GM23338 (cell line): ENCODE measurements at regions not wholly inside any gene's neighbourhood (a gene's known extent, or its start where the extent isn't known, plus 50 kb on each side); places are given as distances from the start of the nearest gene placed in this dataset.

Source experiments
- ATAC-seq: fragments of 200-7000 bp; cut with Tn5 transposase; 3 replicates; pipeline ENCODE4 v1.9.1; 2020
- DNase-seq: peaks from one replicate; pipeline ENCODE4 v3.0.0-alpha.2; 2015; ENCODE audit warnings: low spot score
- H2AFZ ChIP-seq: fragments of 200-600 bp; sonication (generic); 2 replicates; pipeline ENCODE4 v1.8.0; 2016; ENCODE audit warnings: antibody characterized with exemption, mild to moderate bottlenecking, moderate library complexity
- H3F3A ChIP-seq: fragments of 200-600 bp; sonication (generic); replicated peaks from 2 replicates; pipeline ENCODE4 v1.8.0; 2017; ENCODE audit warnings: antibody characterized with exemption, mixed run types, low read depth
- H3K27ac ChIP-seq: fragments of 200-600 bp; sonication (generic); 2 replicates; pipeline ENCODE4 v1.6.1; 2016; ENCODE audit warnings: low read depth
- H3K27me3 ChIP-seq: fragments of 200-600 bp; sonication (generic); 2 replicates; pipeline ENCODE4 v1.8.0; 2016; ENCODE audit warnings: mild to moderate bottlenecking, mixed run types, moderate library complexity; ENCODE audit not compliant: insufficient read depth
- H3K36me3 ChIP-seq: fragments of 200-600 bp; sonication (generic); 2 replicates; pipeline ENCODE4 v1.8.0; 2016; ENCODE audit warnings: mild to moderate bottlenecking; ENCODE audit not compliant: insufficient read depth
- H3K4me1 ChIP-seq: fragments of 200-600 bp; sonication (generic); 2 replicates; pipeline ENCODE4 v1.8.0; 2016; ENCODE audit warnings: mild to moderate bottlenecking, moderate library complexity; ENCODE audit not compliant: insufficient read depth
- H3K4me2 ChIP-seq: fragments of 200-600 bp; sonication (generic); 2 replicates; pipeline ENCODE4 v1.7.1; 2017; ENCODE audit warnings: mixed run types
- H3K4me3 ChIP-seq: fragments of 200-600 bp; sonication (generic); 2 replicates; pipeline ENCODE4 v1.6.1; 2016; ENCODE audit warnings: mixed run types
- H3K79me2 ChIP-seq: fragments of 200-600 bp; sonication (generic); replicated peaks from 2 replicates; pipeline ENCODE4 v1.8.0; 2017; ENCODE audit warnings: mild to moderate bottlenecking; ENCODE audit not compliant: insufficient read depth
- H3K9me2 ChIP-seq: fragments of 200-600 bp; sonication (generic); 2 replicates; pipeline ENCODE4 v1.8.0; 2017; ENCODE audit not compliant: insufficient read depth
- H4K20me1 ChIP-seq: fragments of 200-600 bp; sonication (generic); replicated peaks from 2 replicates; pipeline ENCODE4 v1.8.0; 2017; ENCODE audit warnings: mild to moderate bottlenecking; ENCODE audit not compliant: insufficient read depth
- H3K27ac Mint-ChIP-seq: 2 replicates; pipeline ENCODE4 v1.8.0; 2020; ENCODE audit warnings: inconsistent platforms, mild to moderate bottlenecking, moderate library complexity, mixed read lengths
- H3K27me3 Mint-ChIP-seq: 3 replicates; pipeline ENCODE4 v1.8.0; 2022; ENCODE audit warnings: low read depth, mild to moderate bottlenecking, moderate library complexity, mixed read lengths, inconsistent platforms; ENCODE audit not compliant: insufficient read depth, poor library complexity
- H3K36me3 Mint-ChIP-seq: 3 replicates; pipeline ENCODE4 v1.8.0; 2021; ENCODE audit warnings: low read depth, mild to moderate bottlenecking, inconsistent platforms, moderate library complexity, mixed read lengths
- H3K4me1 Mint-ChIP-seq: 3 replicates; pipeline ENCODE4 v1.8.0; 2020; ENCODE audit warnings: mild to moderate bottlenecking, inconsistent platforms, mixed read lengths
- H3K4me3 Mint-ChIP-seq: 3 replicates; pipeline ENCODE4 v1.8.0; 2021; ENCODE audit warnings: moderate library complexity, mild to moderate bottlenecking, inconsistent platforms, mixed read lengths
- H3K9me3 Mint-ChIP-seq: 3 replicates; pipeline ENCODE4 v1.8.0; 2020; ENCODE audit warnings: moderate library complexity, mild to moderate bottlenecking, inconsistent platforms, mixed read lengths
- CREB1 ChIP-seq: fragments of 250-450 bp; sonication (Bioruptor Pico); IDR thresholded peaks from 2 replicates; pipeline ENCODE4 v1.5.0; 2020; ENCODE audit warnings: low read depth, mild to moderate bottlenecking, moderate library complexity
- CTCF ChIP-seq, 2 experiments: fragments of 200-600 bp in 1 of 2; sonication (generic) in 1 of 2; conservative IDR thresholded peaks; 2 replicates each; pipeline versions ENCODE4 v1.5.1 to v1.6.1; 2016 to 2017; ENCODE audit warnings: antibody characterized with exemption in 2 of 2, low read depth in 2 of 2, mild to moderate bottlenecking in 2 of 2, moderate library complexity in 1 of 2
- ETS1 ChIP-seq: IDR thresholded peaks from 2 replicates; pipeline ENCODE4 v1.6.1; 2016; ENCODE audit warnings: antibody characterized with exemption
- EZH2 ChIP-seq: fragments of 200-600 bp; sonication (generic); IDR thresholded peaks from one replicate; pipeline ENCODE4 v1.8.0; 2017; ENCODE audit warnings: antibody characterized with exemption, mild to moderate bottlenecking, low read depth; ENCODE audit not compliant: unreplicated experiment
- EZH2phosphoT487 ChIP-seq: fragments of 200-600 bp; sonication (generic); IDR thresholded peaks from one replicate; pipeline ENCODE4 v1.8.1; 2018; ENCODE audit warnings: antibody characterized with exemption; ENCODE audit not compliant: unreplicated experiment
- JUNB ChIP-seq: IDR thresholded peaks from one replicate; pipeline ENCODE4 v1.6.1; 2016; ENCODE audit warnings: antibody characterized with exemption; ENCODE audit not compliant: unreplicated experiment
- NANOG ChIP-seq: IDR thresholded peaks from 2 replicates; pipeline ENCODE4 v1.6.1; 2016; ENCODE audit warnings: antibody characterized with exemption, borderline replicate concordance
- POLR2AphosphoS5 ChIP-seq: IDR thresholded peaks from 2 replicates; pipeline ENCODE4 v1.6.1; 2016; ENCODE audit warnings: antibody characterized with exemption, low read depth
- REST ChIP-seq: IDR thresholded peaks from one replicate; pipeline ENCODE4 v1.6.1; 2018; ENCODE audit warnings: antibody characterized with exemption; ENCODE audit not compliant: unreplicated experiment
- STAT1 ChIP-seq: IDR thresholded peaks from one replicate; pipeline ENCODE4 v1.6.1; 2016; ENCODE audit warnings: antibody characterized with exemption; ENCODE audit not compliant: unreplicated experiment
- ZNF114 ChIP-seq: fragments of 250-450 bp; sonication (Bioruptor Pico); IDR thresholded peaks from 2 replicates; pipeline ENCODE4 v1.5.0; 2020; ENCODE audit warnings: mild to moderate bottlenecking, moderate library complexity
- ZNF331 ChIP-seq: fragments of 250-450 bp; sonication (Bioruptor Pico); IDR thresholded peaks from 2 replicates; pipeline ENCODE4 v1.5.0; 2020; ENCODE audit warnings: low read depth, mild to moderate bottlenecking, moderate library complexity
- TF ChIP-seq, protein P1 (sequence below): fragments of 250-450 bp; sonication (Bioruptor Pico); IDR thresholded peaks from 2 replicates; pipeline ENCODE4 v1.5.0; 2020; ENCODE audit warnings: mild to moderate bottlenecking, moderate library complexity

GRCh38 chr4:186936496-186937375, 213.1 kb upstream of the FAT1 start:
- H2AFZ ChIP-seq, result no peak overlapping the region
- H3K4me2 ChIP-seq, result no peak overlapping the region
- Mint-ChIP-seq H3K36me3 (no peaks in the 10 kb centered on the region), H3K27ac (no peak overlapping the region), H3K27me3 (no peaks in the 10 kb centered on the region), H3K9me3 (no peaks in the 10 kb centered on the region; the same call in 2 of the 3 replicates), H3K4me1 (peaks cover 4% of the 10 kb centered on the region), H3K4me3 (no peak overlapping the region)
- H3K27ac ChIP-seq, result no peak overlapping the region
- no peaks in the 10 kb centered on the region for H3K36me3 ChIP-seq
- no peaks in the 10 kb centered on the region for H3F3A ChIP-seq
- no peaks in the 10 kb centered on the region for H4K20me1 ChIP-seq
- ATAC-seq (no peak), DNase-seq (no peak)
- H3K4me1 ChIP-seq, result 0 out of 2 replicates have a peak, but pooled peaks cover 6% of the 10 kb centered on the region
- no peaks in the 10 kb centered on the region for H3K79me2 ChIP-seq
- H3K27me3 ChIP-seq, result no peaks in the 10 kb centered on the region
- peaks cover 5% of the 10 kb centered on the region; the same call in 1 of the 2 replicates for H3K9me2 ChIP-seq
- TF ChIP-seq ETS1, result no peak
- TF ChIP-seq CREB1, result no peak
- TF ChIP-seq, protein P1, sequence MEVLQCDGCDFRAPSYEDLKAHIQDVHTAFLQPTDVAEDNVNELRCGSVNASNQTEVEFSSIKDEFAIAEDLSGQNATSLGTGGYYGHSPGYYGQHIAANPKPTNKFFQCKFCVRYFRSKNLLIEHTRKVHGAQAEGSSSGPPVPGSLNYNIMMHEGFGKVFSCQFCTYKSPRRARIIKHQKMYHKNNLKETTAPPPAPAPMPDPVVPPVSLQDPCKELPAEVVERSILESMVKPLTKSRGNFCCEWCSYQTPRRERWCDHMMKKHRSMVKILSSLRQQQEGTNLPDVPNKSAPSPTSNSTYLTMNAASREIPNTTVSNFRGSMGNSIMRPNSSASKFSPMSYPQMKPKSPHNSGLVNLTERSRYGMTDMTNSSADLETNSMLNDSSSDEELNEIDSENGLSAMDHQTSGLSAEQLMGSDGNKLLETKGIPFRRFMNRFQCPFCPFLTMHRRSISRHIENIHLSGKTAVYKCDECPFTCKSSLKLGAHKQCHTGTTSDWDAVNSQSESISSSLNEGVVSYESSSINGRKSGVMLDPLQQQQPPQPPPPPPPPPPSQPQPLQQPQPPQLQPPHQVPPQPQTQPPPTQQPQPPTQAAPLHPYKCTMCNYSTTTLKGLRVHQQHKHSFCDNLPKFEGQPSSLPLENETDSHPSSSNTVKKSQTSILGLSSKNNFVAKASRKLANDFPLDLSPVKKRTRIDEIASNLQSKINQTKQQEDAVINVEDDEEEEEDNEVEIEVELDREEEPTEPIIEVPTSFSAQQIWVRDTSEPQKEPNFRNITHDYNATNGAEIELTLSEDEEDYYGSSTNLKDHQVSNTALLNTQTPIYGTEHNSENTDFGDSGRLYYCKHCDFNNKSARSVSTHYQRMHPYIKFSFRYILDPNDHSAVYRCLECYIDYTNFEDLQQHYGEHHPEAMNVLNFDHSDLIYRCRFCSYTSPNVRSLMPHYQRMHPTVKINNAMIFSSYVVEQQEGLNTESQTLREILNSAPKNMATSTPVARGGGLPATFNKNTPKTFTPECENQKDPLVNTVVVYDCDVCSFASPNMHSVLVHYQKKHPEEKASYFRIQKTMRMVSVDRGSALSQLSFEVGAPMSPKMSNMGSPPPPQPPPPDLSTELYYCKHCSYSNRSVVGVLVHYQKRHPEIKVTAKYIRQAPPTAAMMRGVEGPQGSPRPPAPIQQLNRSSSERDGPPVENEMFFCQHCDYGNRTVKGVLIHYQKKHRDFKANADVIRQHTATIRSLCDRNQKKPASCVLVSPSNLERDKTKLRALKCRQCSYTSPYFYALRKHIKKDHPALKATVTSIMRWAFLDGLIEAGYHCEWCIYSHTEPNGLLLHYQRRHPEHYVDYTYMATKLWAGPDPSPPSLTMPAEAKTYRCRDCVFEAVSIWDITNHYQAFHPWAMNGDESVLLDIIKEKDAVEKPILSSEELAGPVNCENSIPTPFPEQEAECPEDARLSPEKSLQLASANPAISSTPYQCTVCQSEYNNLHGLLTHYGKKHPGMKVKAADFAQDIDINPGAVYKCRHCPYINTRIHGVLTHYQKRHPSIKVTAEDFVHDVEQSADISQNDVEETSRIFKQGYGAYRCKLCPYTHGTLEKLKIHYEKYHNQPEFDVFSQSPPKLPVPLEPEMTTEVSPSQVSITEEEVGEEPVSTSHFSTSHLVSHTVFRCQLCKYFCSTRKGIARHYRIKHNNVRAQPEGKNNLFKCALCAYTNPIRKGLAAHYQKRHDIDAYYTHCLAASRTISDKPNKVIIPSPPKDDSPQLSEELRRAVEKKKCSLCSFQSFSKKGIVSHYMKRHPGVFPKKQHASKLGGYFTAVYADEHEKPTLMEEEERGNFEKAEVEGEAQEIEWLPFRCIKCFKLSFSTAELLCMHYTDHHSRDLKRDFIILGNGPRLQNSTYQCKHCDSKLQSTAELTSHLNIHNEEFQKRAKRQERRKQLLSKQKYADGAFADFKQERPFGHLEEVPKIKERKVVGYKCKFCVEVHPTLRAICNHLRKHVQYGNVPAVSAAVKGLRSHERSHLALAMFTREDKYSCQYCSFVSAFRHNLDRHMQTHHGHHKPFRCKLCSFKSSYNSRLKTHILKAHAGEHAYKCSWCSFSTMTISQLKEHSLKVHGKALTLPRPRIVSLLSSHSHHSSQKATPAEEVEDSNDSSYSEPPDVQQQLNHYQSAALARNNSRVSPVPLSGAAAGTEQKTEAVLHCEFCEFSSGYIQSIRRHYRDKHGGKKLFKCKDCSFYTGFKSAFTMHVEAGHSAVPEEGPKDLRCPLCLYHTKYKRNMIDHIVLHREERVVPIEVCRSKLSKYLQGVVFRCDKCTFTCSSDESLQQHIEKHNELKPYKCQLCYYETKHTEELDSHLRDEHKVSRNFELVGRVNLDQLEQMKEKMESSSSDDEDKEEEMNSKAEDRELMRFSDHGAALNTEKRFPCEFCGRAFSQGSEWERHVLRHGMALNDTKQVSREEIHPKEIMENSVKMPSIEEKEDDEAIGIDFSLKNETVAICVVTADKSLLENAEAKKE (CRISPR knock-in tag), result no peak
- TF ChIP-seq STAT1, result no peak
- no peak for TF ChIP-seq EZH2phosphoT487
- no peak for TF ChIP-seq ZNF331
- TF ChIP-seq JUNB, result no peak
- TF ChIP-seq REST, result no peak
- no peak for TF ChIP-seq NANOG
- TF ChIP-seq CTCF (conservative IDR thresholded peaks at IDR 0.05; ENCODE audit: low read depth in 2 of 2), result no peak
- no peak for TF ChIP-seq ZNF114 (CRISPR knock-in tag)
- no peak for TF ChIP-seq EZH2
- TF ChIP-seq POLR2AphosphoS5, result no peak
- no peak overlapping the region for H3K4me3 ChIP-seq
